ENCODE measurements at regions not wholly inside any gene's neighbourhood (a gene's known extent, or its start where the extent isn't known, plus 50 kb on each side); places are given as distances from the start of the nearest gene placed in this dataset.

DNA sequence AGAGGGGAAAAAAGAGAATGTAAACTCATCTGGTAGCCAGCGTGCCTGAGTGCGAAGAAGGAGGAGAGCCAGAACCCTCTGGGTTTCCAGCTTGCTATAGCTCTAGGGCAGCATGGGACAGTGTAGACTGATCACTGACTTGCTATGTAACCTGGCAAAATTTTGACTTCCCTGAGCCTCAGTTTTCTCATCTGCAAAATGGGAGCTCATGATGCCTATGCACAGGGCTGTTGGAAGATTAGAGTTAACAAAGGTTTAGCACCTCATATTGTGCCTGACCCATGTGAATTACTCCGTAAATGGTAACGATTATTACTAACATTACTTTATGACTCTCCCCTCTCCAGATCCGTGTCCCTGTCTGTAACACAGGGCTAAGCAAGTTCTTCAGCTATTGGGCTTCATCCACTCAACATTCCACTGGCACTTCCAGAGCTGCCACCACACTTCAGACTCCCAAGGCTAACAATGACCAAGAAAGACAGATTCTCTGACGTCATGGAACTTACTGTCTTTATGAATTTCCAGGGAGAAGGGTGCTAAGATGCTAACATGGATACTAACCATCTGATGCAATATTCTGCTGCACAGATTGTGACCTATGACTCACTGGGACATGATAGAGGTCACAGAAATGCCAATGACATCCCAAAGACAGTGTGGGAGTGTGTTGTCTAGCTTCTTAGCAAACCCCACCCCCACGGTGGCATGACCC, 195.2 kb downstream of the TRIM29 start (continued):
- TF ChIP-seq, protein P1, sequence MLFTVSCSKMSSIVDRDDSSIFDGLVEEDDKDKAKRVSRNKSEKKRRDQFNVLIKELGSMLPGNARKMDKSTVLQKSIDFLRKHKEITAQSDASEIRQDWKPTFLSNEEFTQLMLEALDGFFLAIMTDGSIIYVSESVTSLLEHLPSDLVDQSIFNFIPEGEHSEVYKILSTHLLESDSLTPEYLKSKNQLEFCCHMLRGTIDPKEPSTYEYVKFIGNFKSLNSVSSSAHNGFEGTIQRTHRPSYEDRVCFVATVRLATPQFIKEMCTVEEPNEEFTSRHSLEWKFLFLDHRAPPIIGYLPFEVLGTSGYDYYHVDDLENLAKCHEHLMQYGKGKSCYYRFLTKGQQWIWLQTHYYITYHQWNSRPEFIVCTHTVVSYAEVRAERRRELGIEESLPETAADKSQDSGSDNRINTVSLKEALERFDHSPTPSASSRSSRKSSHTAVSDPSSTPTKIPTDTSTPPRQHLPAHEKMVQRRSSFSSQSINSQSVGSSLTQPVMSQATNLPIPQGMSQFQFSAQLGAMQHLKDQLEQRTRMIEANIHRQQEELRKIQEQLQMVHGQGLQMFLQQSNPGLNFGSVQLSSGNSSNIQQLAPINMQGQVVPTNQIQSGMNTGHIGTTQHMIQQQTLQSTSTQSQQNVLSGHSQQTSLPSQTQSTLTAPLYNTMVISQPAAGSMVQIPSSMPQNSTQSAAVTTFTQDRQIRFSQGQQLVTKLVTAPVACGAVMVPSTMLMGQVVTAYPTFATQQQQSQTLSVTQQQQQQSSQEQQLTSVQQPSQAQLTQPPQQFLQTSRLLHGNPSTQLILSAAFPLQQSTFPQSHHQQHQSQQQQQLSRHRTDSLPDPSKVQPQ (CRISPR knock-in tag; IDR thresholded peaks at IDR 0.05; ENCODE audit: borderline replicate concordance) = no peak
- TF ChIP-seq KAT8 (IDR thresholded peaks at IDR 0.05; ENCODE audit: low read depth) = no peak
- no peak for TF ChIP-seq ZNF143 (CRISPR knock-in tag; IDR thresholded peaks at IDR 0.05)
- no peak for TF ChIP-seq TGIF2 (CRISPR knock-in tag; IDR thresholded peaks at IDR 0.05)
- TF ChIP-seq ZNF57 (CRISPR knock-in tag; IDR thresholded peaks at IDR 0.05) = no peak

DNA sequence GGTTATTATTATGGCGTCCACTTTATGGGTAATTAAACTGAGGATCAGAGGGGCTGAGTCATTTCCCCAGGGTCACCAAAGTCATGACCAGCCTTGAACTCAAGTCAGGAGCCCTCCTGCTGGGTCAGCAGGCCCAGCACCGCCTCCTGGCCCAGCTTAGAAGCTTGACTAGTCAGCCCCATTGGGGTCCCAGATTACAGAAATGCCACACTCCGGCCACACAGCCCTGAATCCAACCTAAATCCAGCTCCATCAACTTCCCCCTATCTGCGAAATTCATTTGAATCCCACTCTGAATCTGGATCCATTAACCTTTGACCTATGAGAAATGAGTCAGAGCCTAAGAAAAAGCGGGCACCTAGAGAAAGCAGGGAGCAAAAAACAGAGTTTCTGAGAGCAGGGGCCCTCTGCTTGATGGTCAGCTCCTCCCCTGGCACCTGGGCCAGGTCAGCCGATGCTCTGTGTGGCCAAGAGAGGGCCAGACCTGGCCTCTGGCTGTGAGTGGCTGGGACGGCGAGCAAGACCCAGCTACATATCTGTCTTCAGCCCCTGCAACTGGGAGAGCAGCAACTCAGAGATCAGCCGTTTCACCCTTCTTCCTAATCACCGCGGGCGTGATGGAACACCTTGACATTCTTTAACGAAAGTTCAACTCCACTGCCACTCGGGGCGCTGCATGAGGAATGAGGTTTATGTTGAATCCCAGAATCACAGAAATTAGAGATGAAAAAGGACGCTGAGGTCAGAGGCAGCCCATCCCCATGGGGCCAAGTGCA, 196.1 kb downstream of the TRIM29 start:
- WGBS (ENCODE audit: insufficient coverage, low coverage, missing lambda C conversion rate) = 4% methylated on average over 15 of the region's 16 CpGs
- Histone ChIP-seq H3K9ac (ENCODE audit: insufficient read depth in 1 of 2, low read depth in 2 of 2, low read length in 2 of 2) (peak overlapping the region in 1 of 2 experiments; percentile 32; a peak in 1 of 4 replicates), H3K4me3 (no peak overlapping the region), H3K79me2 (ENCODE audit: control insufficient read depth, insufficient read depth, low read length) (no peaks in the 10 kb centered on the region), H3K4me1 (replicated peaks in 1 of 2; ENCODE audit: control insufficient read depth in 2 of 2, insufficient read depth in 2 of 2, low read length in 2 of 2) (no peaks in the 10 kb centered on the region; a peak in 1 of 5 replicates), H3K27me3 (ENCODE audit: control insufficient read depth in 2 of 2, insufficient read depth in 2 of 2, low read length in 2 of 2) (peaks cover 0 to 9% of the 10 kb centered on the region in 2 experiments; a peak in 2 of 5 replicates), H3K9me1 (ENCODE audit: control insufficient read depth, insufficient read depth, low read length) (no peaks in the 10 kb centered on the region), H2AFZ (ENCODE audit: low read depth, low read length) (no peak overlapping the region), H3K36me3 (ENCODE audit: control insufficient read depth, insufficient read depth, low read length) (no peaks in the 10 kb centered on the region), H4K20me1 (replicated peaks; ENCODE audit: control insufficient read depth, insufficient read depth, low read length) (peaks cover 4% of the 10 kb centered on the region; the same call in 1 of the 2 replicates), H3K27ac (ENCODE audit: extremely low read depth, low read depth, low read length) (no peak overlapping the region), H3K4me2 (ENCODE audit: insufficient read depth, low read length) (no peak overlapping the region), H3K9me3 (replicated peaks; ENCODE audit: control insufficient read depth, insufficient read depth, low read depth, low read length) (no peaks in the 10 kb centered on the region)
- FAIRE-seq (no peak), DNase-seq (ENCODE audit: extremely low read depth in 1 of 4, low spot score in 3 of 4) (peak in 3 of 4 experiments; percentile 5 to 35 (median 32)), ATAC-seq (peak; percentile 59)
- no peak for TF ChIP-seq NR2C1 (IDR thresholded peaks at IDR 0.05)
- TF ChIP-seq NR2C1 (tag; IDR thresholded peaks at IDR 0.05) = 0 out of 2 replicates have a peak, but pooled peaks have one; percentile 27
- TF ChIP-seq, protein P2, sequence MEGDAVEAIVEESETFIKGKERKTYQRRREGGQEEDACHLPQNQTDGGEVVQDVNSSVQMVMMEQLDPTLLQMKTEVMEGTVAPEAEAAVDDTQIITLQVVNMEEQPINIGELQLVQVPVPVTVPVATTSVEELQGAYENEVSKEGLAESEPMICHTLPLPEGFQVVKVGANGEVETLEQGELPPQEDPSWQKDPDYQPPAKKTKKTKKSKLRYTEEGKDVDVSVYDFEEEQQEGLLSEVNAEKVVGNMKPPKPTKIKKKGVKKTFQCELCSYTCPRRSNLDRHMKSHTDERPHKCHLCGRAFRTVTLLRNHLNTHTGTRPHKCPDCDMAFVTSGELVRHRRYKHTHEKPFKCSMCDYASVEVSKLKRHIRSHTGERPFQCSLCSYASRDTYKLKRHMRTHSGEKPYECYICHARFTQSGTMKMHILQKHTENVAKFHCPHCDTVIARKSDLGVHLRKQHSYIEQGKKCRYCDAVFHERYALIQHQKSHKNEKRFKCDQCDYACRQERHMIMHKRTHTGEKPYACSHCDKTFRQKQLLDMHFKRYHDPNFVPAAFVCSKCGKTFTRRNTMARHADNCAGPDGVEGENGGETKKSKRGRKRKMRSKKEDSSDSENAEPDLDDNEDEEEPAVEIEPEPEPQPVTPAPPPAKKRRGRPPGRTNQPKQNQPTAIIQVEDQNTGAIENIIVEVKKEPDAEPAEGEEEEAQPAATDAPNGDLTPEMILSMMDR (IDR thresholded peaks at IDR 0.05 in 2 of 3, conservative IDR thresholded peaks at IDR 0.05 in 1 of 3; ENCODE audit: insufficient read depth in 2 of 3, low read depth in 1 of 3, low read length in 3 of 3) = peak in 2 of 3 experiments; percentile 17 to 22; a peak in 1 of 6 replicates
- TF ChIP-seq FOSL1 (tag; conservative IDR thresholded peaks at IDR 0.05) = no peak
- TF ChIP-seq ZBTB8A (IDR thresholded peaks at IDR 0.05; ENCODE audit: partially characterized antibody) = no peak
- no peak for TF ChIP-seq NR2C2 (CRISPR knock-in tag; IDR thresholded peaks at IDR 0.05)
- TF ChIP-seq NR2C2 (tag; IDR thresholded peaks at IDR 0.05) = peak; percentile 48; the same call in 1 of the 2 replicates
- TF ChIP-seq BDP1 (IDR thresholded peaks at IDR 0.05; ENCODE audit: insufficient read depth, insufficient read length) = no peak
- no peak for TF ChIP-seq PURB (CRISPR knock-in tag; IDR thresholded peaks at IDR 0.05; ENCODE audit: low read depth)
- intact Hi-C loops (cut with micrococcal nuclease) (no loop called here), in situ Hi-C loops (cut with MboI) (no loop called here)
- BruUV-seq (replicated peaks) = no TSS peak
- ChIA-PET POLR2A (no interaction called here), CTCF (ENCODE audit: low intra/inter-chr PET ratio) (no interaction called here)

Data from K562 (cell line).